HEK293T (cell line): ENCODE measurements at regions not wholly inside any gene's neighbourhood (a gene's known extent, or its start where the extent isn't known, plus 50 kb on each side); places are given as distances from the start of the nearest gene placed in this dataset.

Source experiments
- BHLHE40 ChIP-seq: fragments of 450-650 bp; IDR thresholded peaks from 2 replicates; pipeline ENCODE4 v1.6.1; 2016; ENCODE audit warnings: mild to moderate bottlenecking, moderate library complexity, borderline replicate concordance
- ELF4 ChIP-seq: fragments of 450-650 bp; IDR thresholded peaks from 2 replicates; pipeline ENCODE4 v1.6.1; 2017; ENCODE audit warnings: antibody characterized with exemption
- FOXA1 ChIP-seq: fragments of 450-650 bp; IDR thresholded peaks from 2 replicates; pipeline ENCODE4 v1.6.1; 2016; ENCODE audit warnings: mild to moderate bottlenecking
- FOXK2 ChIP-seq: fragments of 450-650 bp; IDR thresholded peaks from 2 replicates; pipeline ENCODE4 v1.6.1; 2016; ENCODE audit warnings: mild to moderate bottlenecking
- FOXM1 ChIP-seq: fragments of 450-650 bp; IDR thresholded peaks from 2 replicates; pipeline ENCODE4 v1.6.1; 2017; ENCODE audit warnings: mild to moderate bottlenecking, borderline replicate concordance
- HDGF ChIP-seq: fragments of 450-650 bp; IDR thresholded peaks from 2 replicates; pipeline ENCODE4 v1.6.1; 2017; ENCODE audit warnings: antibody characterized with exemption, borderline replicate concordance
- L3MBTL2 ChIP-seq: fragments of 450-650 bp; conservative IDR thresholded peaks from 2 replicates; pipeline ENCODE4 v1.6.1; 2016; ENCODE audit warnings: mild to moderate bottlenecking
- NFRKB ChIP-seq: fragments of 450-650 bp; IDR thresholded peaks from 2 replicates; pipeline ENCODE4 v1.6.1; 2016; ENCODE audit warnings: mild to moderate bottlenecking, moderate library complexity
- SP1 ChIP-seq: fragments of 450-650 bp; IDR thresholded peaks from 2 replicates; pipeline ENCODE4 v1.6.1; 2017
- TARDBP ChIP-seq: fragments of 450-650 bp; IDR thresholded peaks from 2 replicates; pipeline ENCODE4 v1.6.1; 2016
- TF ChIP-seq, protein P1 (sequence below): fragments of 450-650 bp; IDR thresholded peaks from 2 replicates; pipeline ENCODE4 v1.6.1; 2016

DNA sequence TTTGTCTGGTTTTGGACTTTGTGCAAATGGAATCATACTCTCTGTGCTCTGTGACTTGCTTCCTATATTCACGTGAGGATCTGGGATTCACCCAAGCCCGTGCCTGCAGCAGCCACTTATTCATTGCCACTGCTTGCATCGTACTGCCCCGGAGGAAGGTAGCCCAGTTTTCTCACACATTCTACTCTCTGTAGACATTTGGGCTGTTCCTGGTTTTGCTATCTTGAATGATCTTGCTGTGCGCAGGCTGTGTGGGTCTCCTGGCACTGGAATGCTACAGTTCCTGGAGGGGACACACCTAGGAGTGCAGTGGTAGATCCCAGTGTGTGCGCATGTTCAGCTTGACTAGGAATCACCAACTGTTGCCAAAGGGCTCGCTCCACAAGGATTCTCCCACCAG lies 99.2 kb upstream of the BOD1 start:
- TF ChIP-seq FOXM1 (no peak), BHLHE40 (no peak), L3MBTL2 (no peak), NFRKB (no peak), TARDBP (no peak), FOXA1 (no peak), ELF4 (no peak), SP1 (no peak), FOXK2 (no peak), HDGF (no peak)
- TF ChIP-seq, protein P1, sequence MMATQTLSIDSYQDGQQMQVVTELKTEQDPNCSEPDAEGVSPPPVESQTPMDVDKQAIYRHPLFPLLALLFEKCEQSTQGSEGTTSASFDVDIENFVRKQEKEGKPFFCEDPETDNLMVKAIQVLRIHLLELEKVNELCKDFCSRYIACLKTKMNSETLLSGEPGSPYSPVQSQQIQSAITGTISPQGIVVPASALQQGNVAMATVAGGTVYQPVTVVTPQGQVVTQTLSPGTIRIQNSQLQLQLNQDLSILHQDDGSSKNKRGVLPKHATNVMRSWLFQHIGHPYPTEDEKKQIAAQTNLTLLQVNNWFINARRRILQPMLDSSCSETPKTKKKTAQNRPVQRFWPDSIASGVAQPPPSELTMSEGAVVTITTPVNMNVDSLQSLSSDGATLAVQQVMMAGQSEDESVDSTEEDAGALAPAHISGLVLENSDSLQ, result no peak
